GM18870 (cell line): ENCODE measurements at regions not wholly inside any gene's neighbourhood (a gene's known extent, or its start where the extent isn't known, plus 50 kb on each side); places are given as distances from the start of the nearest gene placed in this dataset.

Experiments
- ATAC-seq: cut with Tn5 transposase; IDR thresholded peaks from one replicate; pipeline ENCODE4 v1.9.1; 2021; ENCODE audit warnings: moderate library complexity; ENCODE audit not compliant: unreplicated experiment

GRCh38 chr13:58160980-58161379 lies 529.4 kb downstream of the PCDH17 start:
- no peak for ATAC-seq

- no peak for ATAC-seq
Measured at GRCh38 chr13:58165617-58166016, 534.1 kb downstream of the PCDH17 start.

DNA sequence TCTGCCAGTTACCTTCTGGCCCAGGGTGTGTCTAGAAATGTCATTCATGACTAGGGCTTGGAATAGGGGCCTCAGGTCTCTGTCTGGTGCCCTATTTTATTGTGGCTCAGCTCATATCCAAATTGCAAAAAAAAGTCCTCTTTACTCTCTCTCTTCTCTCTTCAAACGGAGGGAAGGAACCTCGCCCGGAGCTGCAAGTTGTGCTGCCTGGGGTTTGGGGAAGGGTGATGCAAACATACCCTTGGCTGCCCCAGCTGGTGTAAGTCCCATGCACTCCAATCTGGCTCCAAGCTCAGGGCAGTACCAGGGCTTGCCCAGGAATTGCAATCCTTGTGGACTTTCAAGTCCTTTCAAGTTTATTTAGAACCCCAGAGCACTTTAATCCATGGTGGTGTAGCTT lies 549.6 kb downstream of the PCDH17 start:
- no peak for ATAC-seq

- no peak for ATAC-seq
Measured at GRCh38 chr13:58187881-58188280, 556.3 kb downstream of the PCDH17 start.

DNA sequence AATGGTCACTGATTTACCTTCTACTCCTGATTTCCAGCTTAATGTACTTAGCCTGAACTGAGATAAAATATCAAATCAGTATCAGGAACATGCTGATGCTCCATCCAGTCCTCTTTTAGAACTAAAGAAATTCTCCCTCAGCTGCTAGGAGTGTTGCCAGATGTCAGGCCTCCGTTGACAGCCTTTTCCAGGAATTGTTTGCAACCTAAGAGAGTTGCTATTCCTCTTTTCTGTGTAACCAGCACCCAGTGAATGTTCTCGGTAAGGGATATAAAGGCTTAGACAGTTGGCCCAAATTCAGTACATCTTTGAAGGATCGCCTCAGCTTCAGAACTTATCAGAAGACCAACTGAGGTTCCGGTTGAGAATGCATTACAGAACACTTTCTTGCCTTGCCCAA lies 559.0 kb downstream of the PCDH17 start:
- no peak for ATAC-seq

DNA sequence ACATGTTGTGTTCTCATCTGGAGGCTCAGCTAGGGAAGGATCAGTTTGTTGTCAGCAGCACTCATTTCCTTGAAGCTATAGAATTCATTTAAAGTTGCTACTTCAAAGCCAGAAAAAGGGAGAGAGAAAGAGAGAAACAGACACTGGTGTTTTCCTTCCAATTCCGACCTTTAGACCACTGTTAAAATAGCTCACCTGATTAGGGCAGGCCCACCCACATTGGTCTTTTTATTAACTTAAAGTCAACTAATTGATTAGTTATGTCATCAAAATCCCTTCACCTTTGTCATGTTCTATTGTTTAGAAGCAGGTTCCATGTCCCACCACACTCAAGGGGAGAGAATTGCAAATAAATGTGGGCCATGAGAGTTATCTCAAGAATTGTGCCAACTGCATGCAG lies 560.2 kb downstream of the PCDH17 start:
- ATAC-seq: no peak

GRCh38 chr13:58202099-58202498 lies 570.6 kb downstream of the PCDH17 start:
- ATAC-seq: no peak

GRCh38 chr13:58207501-58207900 lies 576.0 kb downstream of the PCDH17 start:
- no peak for ATAC-seq

GRCh38 chr13:58235454-58235853 lies 603.9 kb downstream of the PCDH17 start:
- no peak for ATAC-seq

GRCh38 chr13:58238972-58239773 lies 607.6 kb downstream of the PCDH17 start:
- no peak for ATAC-seq

DNA sequence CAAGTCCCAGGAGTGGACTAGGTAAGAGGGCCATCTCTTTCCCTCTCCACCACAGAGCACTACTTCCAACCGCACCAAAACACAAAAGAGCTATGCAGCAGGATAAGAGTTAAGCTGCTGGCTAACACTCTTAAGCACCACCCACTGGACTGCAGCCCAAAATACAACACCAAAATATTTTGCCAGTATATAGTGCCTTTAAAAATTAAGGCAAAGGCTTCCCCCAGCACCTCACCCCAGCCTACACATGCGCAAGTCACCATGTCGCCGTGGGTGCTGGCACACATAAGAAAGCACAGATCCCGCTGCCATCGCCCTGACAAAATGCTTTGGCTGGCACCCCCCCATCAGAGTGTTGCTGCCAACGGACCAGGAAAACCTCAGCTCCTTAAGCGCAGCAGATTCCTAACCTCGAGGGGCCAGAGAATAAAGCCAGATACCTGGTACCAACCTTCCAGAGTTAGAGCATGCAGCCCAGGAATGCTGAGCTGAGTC lies 608.3 kb downstream of the PCDH17 start:
- no peak for ATAC-seq

DNA sequence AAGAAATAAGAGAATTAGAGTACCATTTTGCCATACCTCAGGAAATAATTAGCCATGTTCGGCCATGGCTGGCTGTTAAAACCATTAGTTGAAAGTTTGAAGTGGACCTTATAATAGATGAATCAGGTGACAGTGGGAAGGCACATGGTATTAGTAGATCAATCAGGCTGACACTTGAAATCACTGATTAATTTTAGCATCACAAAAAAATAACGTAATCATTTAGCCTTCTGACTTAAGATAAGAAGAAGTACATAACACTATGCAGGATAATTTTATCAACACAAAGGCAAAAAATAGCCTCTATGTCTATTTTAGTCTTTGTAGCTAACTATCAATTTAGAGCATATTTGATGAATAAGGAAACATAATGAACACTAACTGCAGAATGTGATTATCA lies 615.5 kb downstream of the PCDH17 start:
- ATAC-seq: no peak

- ATAC-seq: no peak
Measured at GRCh38 chr13:58254943-58255342, 623.4 kb downstream of the PCDH17 start.

DNA sequence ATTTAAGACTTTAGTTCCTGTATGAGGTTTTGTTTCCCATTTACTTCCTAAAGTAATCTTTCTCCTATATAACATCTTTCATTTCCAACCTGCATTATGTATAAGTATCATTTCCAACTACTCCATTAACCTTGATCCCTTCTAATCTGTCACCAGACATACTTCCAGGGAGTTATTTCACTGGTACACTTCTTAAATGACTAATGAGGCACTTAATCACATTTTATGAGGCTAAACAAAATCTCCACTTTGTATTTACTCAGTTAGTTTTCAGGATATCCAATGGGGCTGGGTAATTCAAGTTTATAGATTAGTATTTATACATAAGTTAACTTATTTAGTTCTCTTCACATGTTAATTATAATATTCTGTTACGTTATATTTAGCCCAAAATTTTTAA lies 634.7 kb downstream of the PCDH17 start:
- no peak for ATAC-seq

GRCh38 chr13:58298556-58299135 lies 667.1 kb downstream of the PCDH17 start:
- no peak for ATAC-seq

- ATAC-seq: no peak
Measured at GRCh38 chr13:58300224-58300623, 668.7 kb downstream of the PCDH17 start.

DNA sequence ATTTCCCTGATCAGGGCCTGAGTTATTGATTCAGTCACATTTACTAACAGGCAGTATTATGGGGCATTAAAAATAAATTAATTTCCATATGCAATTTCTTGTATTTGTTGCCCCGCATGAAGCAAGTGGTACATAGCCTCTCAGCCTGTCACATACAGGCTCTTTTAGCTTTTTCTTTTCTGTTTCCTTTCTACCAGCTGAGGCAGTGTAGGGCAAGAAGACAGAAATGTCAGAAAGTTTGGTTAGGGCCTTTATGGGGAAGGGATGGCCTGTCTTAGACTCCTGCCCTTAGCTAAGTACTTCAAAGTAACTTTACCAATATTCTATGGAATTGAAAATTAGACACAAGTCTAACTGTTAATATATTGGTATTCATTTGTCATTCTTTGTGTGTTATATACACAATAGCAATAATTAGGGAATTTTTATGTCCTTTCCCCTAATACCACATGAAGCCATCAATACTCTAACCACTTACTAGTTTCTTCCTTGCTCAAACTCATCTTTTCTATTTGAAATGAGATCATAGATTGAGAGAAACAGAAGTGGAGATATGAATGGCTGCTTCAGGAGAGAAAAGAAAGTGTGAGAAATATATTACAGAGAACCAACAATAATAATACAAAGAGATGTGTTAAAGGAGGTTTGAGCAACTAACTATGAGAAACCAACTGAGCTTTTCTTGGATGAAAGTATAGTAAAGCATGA lies 669.6 kb downstream of the PCDH17 start:
- ATAC-seq: no peak

GRCh38 chr13:58302349-58302748 lies 670.8 kb downstream of the PCDH17 start:
- ATAC-seq: no peak

DNA sequence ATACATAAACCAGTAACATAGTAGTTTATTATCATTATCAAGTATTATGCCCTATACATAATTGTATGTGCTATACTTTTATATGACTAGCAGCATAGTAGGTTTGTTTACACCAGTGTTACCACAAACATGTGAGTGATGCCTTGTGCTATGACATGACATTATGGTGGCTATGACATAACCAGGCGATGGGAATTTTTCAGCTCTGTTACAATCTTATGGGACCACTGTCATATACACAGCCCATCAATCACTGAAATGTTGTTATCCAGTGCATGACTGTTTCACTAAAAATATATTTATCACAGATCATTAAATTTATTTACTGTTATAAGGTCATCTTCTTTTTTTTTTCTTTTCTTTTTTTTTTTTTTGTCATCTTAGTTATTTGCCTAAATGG lies 674.5 kb downstream of the PCDH17 start:
- ATAC-seq: no peak

GRCh38 chr13:58313219-58313618 lies 681.7 kb downstream of the PCDH17 start:
- no peak for ATAC-seq

DNA sequence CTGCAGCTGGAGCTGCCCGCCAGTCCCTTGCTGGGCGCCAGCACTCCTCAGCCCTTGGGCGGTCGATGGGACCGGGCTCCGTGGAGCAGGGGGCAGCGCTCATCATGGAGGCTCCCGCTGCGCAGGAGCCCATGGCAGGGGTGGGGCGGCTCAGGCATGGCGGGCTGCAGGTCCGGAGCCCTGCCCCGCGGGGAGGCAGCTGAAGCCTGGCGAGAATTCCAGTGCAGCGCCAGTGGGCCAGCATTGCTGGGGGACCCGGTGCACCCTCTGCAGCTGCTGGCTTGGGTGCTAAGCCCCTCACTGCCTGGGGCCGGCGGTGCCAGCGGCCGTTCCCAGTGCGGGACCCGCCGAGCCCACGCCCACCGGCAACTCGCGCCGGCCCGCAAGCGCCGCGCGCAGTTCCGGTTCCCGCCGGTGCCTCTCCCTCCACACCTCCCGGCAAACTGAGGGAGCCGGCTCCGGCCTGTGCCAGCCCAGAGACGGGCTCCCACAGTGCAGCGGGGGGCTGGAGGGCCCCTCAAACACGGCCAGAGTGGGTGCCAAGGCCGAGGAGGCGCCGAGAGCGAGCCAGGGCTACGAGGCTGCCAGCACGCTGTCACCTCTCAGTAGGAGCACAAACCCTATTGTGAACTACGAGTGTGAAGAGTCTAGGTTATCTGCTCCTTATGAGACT lies 687.1 kb downstream of the PCDH17 start:
- no peak for ATAC-seq
